Large intestine (tissue), 3 donors: ENCODE measurements at regions not wholly inside any gene's neighbourhood (a gene's known extent, or its start where the extent isn't known, plus 50 kb on each side); places are given as distances from the start of the nearest gene placed in this dataset.

ENCODE experiments used
- DNase-seq, 2 donors: peaks; one replicate each; pipeline versions ENCODE4 v3.0.0 to v3.0.0-alpha.2; 2013
- H3K27ac ChIP-seq: one replicate; pipeline ENCODE4 v1.5.1; 2013; ENCODE audit warnings: low read length
- H3K27me3 ChIP-seq: 2 replicates; pipeline ENCODE4 v1.6.1; 2013; ENCODE audit warnings: low read length; ENCODE audit not compliant: control insufficient read depth, insufficient read depth
- H3K36me3 ChIP-seq: 2 replicates; pipeline ENCODE4 v1.6.1; 2013; ENCODE audit warnings: low read length; ENCODE audit not compliant: control insufficient read depth, insufficient read depth
- H3K4me1 ChIP-seq: one replicate; pipeline ENCODE4 v1.6.1; 2013; ENCODE audit warnings: low read length; ENCODE audit not compliant: control insufficient read depth, insufficient read depth
- H3K4me3 ChIP-seq: one replicate; pipeline ENCODE4 v1.5.1; 2013; ENCODE audit warnings: low read length
- H3K9me3 ChIP-seq: one replicate; pipeline ENCODE4 v1.6.1; 2013; ENCODE audit warnings: mild to moderate bottlenecking, low read depth, low read length, moderate library complexity; ENCODE audit not compliant: control insufficient read depth
- WGBS: methylation state at CpG from one replicate; pipeline ENCODE4 v1.1.5; 2013; ENCODE audit warnings: low lambda C conversion rate; ENCODE audit not compliant: insufficient coverage; 5-methylcytosine and 5-hydroxymethylcytosine counted together

DNA sequence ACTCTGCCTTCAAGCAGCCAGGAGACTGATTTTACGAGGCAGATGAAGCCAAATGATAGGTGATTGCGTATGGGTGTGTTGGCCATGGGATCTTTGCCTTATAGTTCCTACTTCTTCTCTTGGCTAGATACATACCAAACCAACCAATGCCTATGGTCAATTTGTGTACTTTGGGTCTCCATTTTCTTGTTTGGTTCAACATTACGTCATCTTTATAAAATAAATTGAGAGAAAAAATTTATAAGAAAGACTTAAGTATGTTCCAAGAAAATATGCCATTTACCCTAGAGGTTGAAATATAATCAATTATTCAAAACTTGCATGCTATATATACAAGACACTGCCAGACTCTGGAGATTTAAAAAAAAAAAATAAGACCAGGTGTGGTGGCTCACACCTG lies 150.9 kb downstream of the SP3 start:
- H3K4me3 ChIP-seq: no peak overlapping the region
- H3K27me3 ChIP-seq: no peaks in the 10 kb centered on the region
- no CpG with 5 or more reads among the region's 3 CpGs for WGBS
- no peaks in the 10 kb centered on the region for H3K36me3 ChIP-seq
- no peak overlapping the region for H3K27ac ChIP-seq
- no peak for DNase-seq
- no peaks in the 10 kb centered on the region for H3K9me3 ChIP-seq
- no peaks in the 10 kb centered on the region for H3K4me1 ChIP-seq

GRCh38 chr2:173815772-173816171 lies 149.4 kb downstream of the SP3 start:
- Histone ChIP-seq H3K9me3 (no peaks in the 10 kb centered on the region), H3K36me3 (no peaks in the 10 kb centered on the region), H3K4me3 (no peak overlapping the region), H3K4me1 (no peaks in the 10 kb centered on the region), H3K27ac (no peak overlapping the region), H3K27me3 (no peaks in the 10 kb centered on the region)
- no peak for DNase-seq
- WGBS: no CpG with 5 or more reads among the region's 5 CpGs

DNA sequence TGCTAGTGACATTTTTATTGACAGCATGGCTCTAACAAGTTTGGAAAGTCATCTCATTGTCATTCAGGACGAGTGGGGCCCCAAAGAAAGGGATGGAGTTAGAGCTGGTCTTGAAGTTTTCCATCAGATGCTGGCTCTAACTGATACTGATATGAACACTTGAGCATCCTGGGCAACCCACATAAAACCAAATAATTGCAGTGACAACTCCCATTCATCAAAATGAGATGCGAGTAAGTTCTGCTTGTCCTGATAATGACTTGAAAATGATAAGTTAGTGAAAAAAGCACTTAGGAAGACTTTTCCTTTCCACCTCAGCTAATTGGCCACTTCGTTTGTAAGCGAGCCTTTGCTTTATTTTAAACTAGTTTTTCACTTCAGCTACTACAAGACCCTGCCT lies 147.6 kb downstream of the SP3 start:
- Histone ChIP-seq H3K9me3 (no peaks in the 10 kb centered on the region), H3K27me3 (no peaks in the 10 kb centered on the region), H3K4me3 (no peak overlapping the region), H3K27ac (no peak overlapping the region), H3K36me3 (no peaks in the 10 kb centered on the region), H3K4me1 (no peaks in the 10 kb centered on the region)
- WGBS: 92% methylated on average over 3 of the region's 4 CpGs
- no peak for DNase-seq

DNA sequence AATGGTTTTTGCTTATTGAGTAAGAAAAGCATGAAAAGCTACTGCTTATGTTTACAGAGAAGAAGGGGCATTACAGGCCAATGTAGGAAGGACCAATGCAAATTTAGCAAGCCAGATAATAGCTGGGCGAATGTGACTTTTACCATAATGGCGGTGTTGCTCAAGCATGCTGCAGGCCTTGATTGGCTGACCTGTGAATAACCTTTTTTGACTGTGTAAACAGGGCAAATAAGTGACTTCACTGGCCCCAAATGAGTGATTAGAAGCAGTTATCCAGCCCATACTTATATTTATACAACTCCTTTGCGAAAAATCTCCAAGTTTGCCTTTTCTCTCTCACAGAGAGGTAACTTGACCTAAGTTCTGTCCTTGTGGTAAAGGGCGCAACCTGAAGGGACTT lies 146.9 kb downstream of the SP3 start:
- Histone ChIP-seq H3K36me3 (no peaks in the 10 kb centered on the region), H3K27ac (no peak overlapping the region), H3K27me3 (no peaks in the 10 kb centered on the region), H3K9me3 (no peaks in the 10 kb centered on the region), H3K4me3 (no peak overlapping the region), H3K4me1 (no peaks in the 10 kb centered on the region)
- no CpG with 5 or more reads among the region's 4 CpGs for WGBS
- DNase-seq: no peak

DNA sequence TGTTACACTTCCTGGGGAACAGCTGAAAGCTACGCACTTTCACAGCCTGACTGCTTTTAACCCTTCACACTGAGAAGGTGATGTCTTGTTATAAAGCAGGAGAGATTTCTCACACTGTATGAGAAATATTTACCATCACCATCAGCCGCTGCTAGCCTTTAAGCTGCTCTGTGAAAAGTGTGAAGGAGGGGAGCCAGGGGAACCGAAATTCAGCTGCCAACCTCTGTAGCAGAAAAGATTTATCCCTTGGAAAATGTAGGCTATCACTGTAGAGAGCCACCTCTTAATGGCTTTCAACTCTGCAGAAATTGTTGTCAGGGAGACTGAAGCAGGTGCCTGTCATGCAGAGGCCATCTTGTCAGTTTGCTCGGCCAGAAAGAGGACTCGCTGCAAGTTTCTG lies 145.3 kb downstream of the SP3 start:
- DNase-seq: no peak
- no peaks in the 10 kb centered on the region for H3K36me3 ChIP-seq
- no CpG with 5 or more reads among the region's 5 CpGs for WGBS
- no peak overlapping the region for H3K4me3 ChIP-seq
- no peaks in the 10 kb centered on the region for H3K27me3 ChIP-seq
- no peaks in the 10 kb centered on the region for H3K9me3 ChIP-seq
- H3K4me1 ChIP-seq: no peaks in the 10 kb centered on the region
- H3K27ac ChIP-seq: no peak overlapping the region

- no peak overlapping the region for H3K27ac ChIP-seq
- no peaks in the 10 kb centered on the region for H3K9me3 ChIP-seq
- H3K27me3 ChIP-seq: no peaks in the 10 kb centered on the region
- no peak overlapping the region for H3K4me3 ChIP-seq
- WGBS: no CpG with 5 or more reads among the region's 9 CpGs
- DNase-seq: no peak
- H3K36me3 ChIP-seq: no peaks in the 10 kb centered on the region
- H3K4me1 ChIP-seq: no peaks in the 10 kb centered on the region
Measured at GRCh38 chr2:173821451-173821850, 143.7 kb downstream of the SP3 start.

DNA sequence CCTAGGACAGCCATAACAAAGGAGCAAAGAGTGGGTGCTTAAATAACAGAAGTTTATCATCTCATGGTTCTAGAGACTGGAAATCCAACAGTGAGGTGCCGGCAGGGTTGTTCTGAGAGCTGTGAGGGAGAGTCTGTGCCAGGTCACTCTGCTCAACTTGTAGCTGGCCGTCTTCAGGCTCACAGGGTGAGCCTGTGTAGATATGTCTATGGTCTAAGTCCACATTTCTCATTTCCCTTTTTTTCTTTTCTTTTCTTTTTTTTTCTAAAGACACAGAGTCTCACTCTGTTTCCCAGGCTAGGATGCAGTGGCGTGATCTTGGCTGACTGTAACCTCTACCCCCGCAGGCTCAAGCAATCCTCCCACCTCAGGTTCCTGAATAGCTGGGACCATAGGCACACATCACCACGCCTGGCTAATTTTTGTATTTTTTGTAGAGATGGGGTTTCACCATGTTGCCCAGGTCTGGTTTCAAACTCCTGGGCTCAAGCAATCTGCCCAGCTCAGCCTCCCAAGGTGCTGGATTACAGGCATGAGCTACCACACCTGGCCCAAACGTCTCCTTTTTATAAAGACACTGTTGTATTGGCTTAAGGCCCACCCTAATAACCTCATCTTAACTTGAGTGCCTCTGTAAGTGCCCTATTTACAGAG lies 142.2 kb downstream of the SP3 start:
- no peak overlapping the region for H3K4me3 ChIP-seq
- H3K9me3 ChIP-seq: no peaks in the 10 kb centered on the region
- WGBS: no CpG with 5 or more reads among the region's 6 CpGs
- H3K4me1 ChIP-seq: no peaks in the 10 kb centered on the region
- no peak for DNase-seq
- no peak overlapping the region for H3K27ac ChIP-seq
- H3K27me3 ChIP-seq: no peaks in the 10 kb centered on the region
- H3K36me3 ChIP-seq: no peaks in the 10 kb centered on the region

- no peak overlapping the region for H3K4me3 ChIP-seq
- no peaks in the 10 kb centered on the region for H3K4me1 ChIP-seq
- H3K36me3 ChIP-seq: no peaks in the 10 kb centered on the region
- H3K27me3 ChIP-seq: no peaks in the 10 kb centered on the region
- H3K9me3 ChIP-seq: no peaks in the 10 kb centered on the region
- DNase-seq: no peak
- H3K27ac ChIP-seq: no peak overlapping the region
- WGBS: no CpG with 5 or more reads among the region's 4 CpGs
Measured at GRCh38 chr2:173823543-173823939, 141.6 kb downstream of the SP3 start.

GRCh38 chr2:173828189-173829142 lies 136.7 kb downstream of the SP3 start:
- no peaks in the 10 kb centered on the region for H3K4me1 ChIP-seq
- H3K36me3 ChIP-seq: no peaks in the 10 kb centered on the region
- no peak overlapping the region for H3K27ac ChIP-seq
- DNase-seq: no peak
- H3K27me3 ChIP-seq: no peaks in the 10 kb centered on the region
- no peaks in the 10 kb centered on the region for H3K9me3 ChIP-seq
- H3K4me3 ChIP-seq: no peak overlapping the region
- WGBS: 48% methylated on average over 3 of the region's 9 CpGs

DNA sequence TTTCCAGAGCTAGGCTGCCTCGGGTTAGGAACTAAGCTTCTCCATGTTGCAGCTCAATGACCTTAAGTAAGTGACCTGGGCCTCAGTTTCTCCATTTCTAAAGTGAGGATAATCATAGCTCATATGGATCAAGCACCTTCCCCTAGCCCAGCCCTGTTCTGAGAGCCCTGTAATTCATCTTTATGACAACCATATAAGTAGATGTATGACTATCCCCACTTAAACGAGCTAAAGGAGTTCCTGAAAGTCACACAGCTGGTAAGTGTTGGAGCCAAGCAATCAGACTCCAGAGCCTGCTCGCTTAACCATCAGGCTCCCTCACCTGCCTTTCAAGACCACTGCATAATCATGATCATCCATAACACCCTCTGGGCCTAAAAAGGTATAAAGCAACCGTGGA lies 135.4 kb downstream of the SP3 start:
- no peak overlapping the region for H3K27ac ChIP-seq
- no peaks in the 10 kb centered on the region for H3K36me3 ChIP-seq
- no CpG with 5 or more reads among the region's 4 CpGs for WGBS
- H3K9me3 ChIP-seq: no peaks in the 10 kb centered on the region
- H3K27me3 ChIP-seq: no peaks in the 10 kb centered on the region
- H3K4me1 ChIP-seq: no peaks in the 10 kb centered on the region
- no peak overlapping the region for H3K4me3 ChIP-seq
- no peak for DNase-seq
